ENCODE measurements at regions not wholly inside any gene's neighbourhood (a gene's known extent, or its start where the extent isn't known, plus 50 kb on each side); places are given as distances from the start of the nearest gene placed in this dataset.

GRCh38 chr2:176612036-176612435, 342.8 kb downstream of the MTX2 start:
- H3K36me3 ChIP-seq (ENCODE audit: control insufficient read depth, insufficient read depth, low read length), result no peaks in the 10 kb centered on the region
- 100% methylated on average over 1 of the region's 4 CpGs for whole genome bisulfite sequencing, 2 experiments (ENCODE audit: insufficient coverage in 2 of 2)
- no peak overlapping the region for H3K4me3 ChIP-seq (ENCODE audit: extremely low read depth, insufficient read depth, low read length, poor library complexity, severe bottlenecking)
- no peak overlapping the region for H3K27ac ChIP-seq (ENCODE audit: low read depth, low read length, severe bottlenecking)
- no peaks in the 10 kb centered on the region for H3K9me3 ChIP-seq (ENCODE audit: control insufficient read depth, low read length)
- H3K4me1 ChIP-seq (ENCODE audit: control insufficient read depth, insufficient read depth, low read length, poor library complexity, severe bottlenecking), result peaks cover 4% of the 10 kb centered on the region

DNA sequence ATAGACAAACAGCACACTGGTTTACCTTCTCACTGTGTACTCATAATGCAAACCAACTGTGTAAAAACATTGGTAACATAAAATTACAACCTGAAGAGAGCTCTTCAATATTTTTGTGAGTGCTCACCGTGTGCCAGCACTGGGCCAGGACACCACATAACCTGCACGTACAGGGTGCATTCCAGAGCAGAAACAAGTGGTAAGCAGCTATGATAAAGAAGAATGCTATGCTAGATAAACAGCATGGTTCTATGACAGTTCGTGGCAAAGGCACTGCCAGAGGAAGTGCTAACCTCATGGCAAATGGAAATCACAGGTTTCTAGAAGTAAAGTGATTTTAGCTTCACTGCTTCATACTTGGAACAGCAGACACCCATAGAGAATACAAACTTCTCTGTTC, 343.5 kb downstream of the MTX2 start:
- Histone ChIP-seq H3K27ac (ENCODE audit: low read depth, low read length, severe bottlenecking) (no peak overlapping the region), H3K4me1 (ENCODE audit: control insufficient read depth, insufficient read depth, low read length, poor library complexity, severe bottlenecking) (peaks cover 4% of the 10 kb centered on the region), H3K4me3 (ENCODE audit: extremely low read depth, insufficient read depth, low read length, poor library complexity, severe bottlenecking) (no peak overlapping the region), H3K36me3 (ENCODE audit: control insufficient read depth, insufficient read depth, low read length) (no peaks in the 10 kb centered on the region), H3K9me3 (ENCODE audit: control insufficient read depth, low read length) (no peaks in the 10 kb centered on the region)
- WGBS, 2 experiments (ENCODE audit: insufficient coverage in 2 of 2), result 73 to 76% methylated on average over 3 of the region's 3 CpGs

- 65 to 90% methylated on average over 1 to 2 of the region's 3 CpGs for WGBS, 2 experiments (ENCODE audit: insufficient coverage in 2 of 2)
- no peak overlapping the region for H3K4me3 ChIP-seq (ENCODE audit: extremely low read depth, insufficient read depth, low read length, poor library complexity, severe bottlenecking)
- no peaks in the 10 kb centered on the region for H3K9me3 ChIP-seq (ENCODE audit: control insufficient read depth, low read length)
- H3K27ac ChIP-seq (ENCODE audit: low read depth, low read length, severe bottlenecking), result no peak overlapping the region
- peaks cover 4% of the 10 kb centered on the region for H3K4me1 ChIP-seq (ENCODE audit: control insufficient read depth, insufficient read depth, low read length, poor library complexity, severe bottlenecking)
- no peaks in the 10 kb centered on the region for H3K36me3 ChIP-seq (ENCODE audit: control insufficient read depth, insufficient read depth, low read length)
Observed at GRCh38 chr2:176613323-176613987, 344.2 kb downstream of the MTX2 start.

GRCh38 chr2:176614049-176614448, 344.8 kb downstream of the MTX2 start:
- Histone ChIP-seq H3K27ac (ENCODE audit: low read depth, low read length, severe bottlenecking) (no peak overlapping the region), H3K4me1 (ENCODE audit: control insufficient read depth, insufficient read depth, low read length, poor library complexity, severe bottlenecking) (peaks cover 4% of the 10 kb centered on the region), H3K36me3 (ENCODE audit: control insufficient read depth, insufficient read depth, low read length) (no peaks in the 10 kb centered on the region), H3K4me3 (ENCODE audit: extremely low read depth, insufficient read depth, low read length, poor library complexity, severe bottlenecking) (no peak overlapping the region), H3K9me3 (ENCODE audit: control insufficient read depth, low read length) (no peaks in the 10 kb centered on the region)
- WGBS, 2 experiments (ENCODE audit: insufficient coverage in 2 of 2), result 60 to 100% methylated on average over 1 of the region's 2 CpGs

- no peaks in the 10 kb centered on the region for H3K9me3 ChIP-seq (ENCODE audit: control insufficient read depth, low read length)
- no peak overlapping the region for H3K27ac ChIP-seq (ENCODE audit: low read depth, low read length, severe bottlenecking)
- no peak overlapping the region for H3K4me3 ChIP-seq (ENCODE audit: extremely low read depth, insufficient read depth, low read length, poor library complexity, severe bottlenecking)
- H3K36me3 ChIP-seq (ENCODE audit: control insufficient read depth, insufficient read depth, low read length), result no peaks in the 10 kb centered on the region
- 82 to 100% methylated on average over 2 of the region's 2 CpGs for WGBS, 2 experiments (ENCODE audit: insufficient coverage in 2 of 2)
- peaks cover 4% of the 10 kb centered on the region for H3K4me1 ChIP-seq (ENCODE audit: control insufficient read depth, insufficient read depth, low read length, poor library complexity, severe bottlenecking)
Observed at GRCh38 chr2:176614930-176615329, 345.7 kb downstream of the MTX2 start.

GRCh38 chr2:176619504-176619903, 350.3 kb downstream of the MTX2 start:
- Histone ChIP-seq H3K27ac (ENCODE audit: low read depth, low read length, severe bottlenecking) (no peak overlapping the region), H3K4me1 (ENCODE audit: control insufficient read depth, insufficient read depth, low read length, poor library complexity, severe bottlenecking) (no peaks in the 10 kb centered on the region), H3K36me3 (ENCODE audit: control insufficient read depth, insufficient read depth, low read length) (no peaks in the 10 kb centered on the region), H3K9me3 (ENCODE audit: control insufficient read depth, low read length) (no peaks in the 10 kb centered on the region), H3K4me3 (ENCODE audit: extremely low read depth, insufficient read depth, low read length, poor library complexity, severe bottlenecking) (no peak overlapping the region)
- WGBS, 2 experiments (ENCODE audit: insufficient coverage in 2 of 2), result 79 to 89% methylated on average over 5 to 6 of the region's 6 CpGs

- no peak overlapping the region for H3K27ac ChIP-seq (ENCODE audit: low read depth, low read length, severe bottlenecking)
- no peaks in the 10 kb centered on the region for H3K4me1 ChIP-seq (ENCODE audit: control insufficient read depth, insufficient read depth, low read length, poor library complexity, severe bottlenecking)
- H3K4me3 ChIP-seq (ENCODE audit: extremely low read depth, insufficient read depth, low read length, poor library complexity, severe bottlenecking), result no peak overlapping the region
- 89 to 91% methylated on average over 7 of the region's 7 CpGs for WGBS, 2 experiments (ENCODE audit: insufficient coverage in 2 of 2)
- H3K9me3 ChIP-seq (ENCODE audit: control insufficient read depth, low read length), result no peaks in the 10 kb centered on the region
- no peaks in the 10 kb centered on the region for H3K36me3 ChIP-seq (ENCODE audit: control insufficient read depth, insufficient read depth, low read length)
Observed at GRCh38 chr2:176621350-176621749, 352.1 kb downstream of the MTX2 start.

GRCh38 chr2:176622792-176623191, 353.6 kb downstream of the MTX2 start:
- H3K9me3 ChIP-seq (ENCODE audit: control insufficient read depth, low read length), result no peaks in the 10 kb centered on the region
- H3K36me3 ChIP-seq (ENCODE audit: control insufficient read depth, insufficient read depth, low read length), result no peaks in the 10 kb centered on the region
- H3K4me1 ChIP-seq (ENCODE audit: control insufficient read depth, insufficient read depth, low read length, poor library complexity, severe bottlenecking), result no peaks in the 10 kb centered on the region
- whole genome bisulfite sequencing, 2 experiments (ENCODE audit: insufficient coverage in 2 of 2), result 90 to 100% methylated on average over 2 of the region's 4 CpGs
- no peak overlapping the region for H3K4me3 ChIP-seq (ENCODE audit: extremely low read depth, insufficient read depth, low read length, poor library complexity, severe bottlenecking)
- no peak overlapping the region for H3K27ac ChIP-seq (ENCODE audit: low read depth, low read length, severe bottlenecking)

- Histone ChIP-seq H3K36me3 (ENCODE audit: control insufficient read depth, insufficient read depth, low read length) (no peaks in the 10 kb centered on the region), H3K9me3 (ENCODE audit: control insufficient read depth, low read length) (no peaks in the 10 kb centered on the region), H3K4me1 (ENCODE audit: control insufficient read depth, insufficient read depth, low read length, poor library complexity, severe bottlenecking) (no peaks in the 10 kb centered on the region), H3K27ac (ENCODE audit: low read depth, low read length, severe bottlenecking) (no peak overlapping the region), H3K4me3 (ENCODE audit: extremely low read depth, insufficient read depth, low read length, poor library complexity, severe bottlenecking) (no peak overlapping the region)
- 78 to 79% methylated on average over 5 to 6 of the region's 8 CpGs for WGBS, 2 experiments (ENCODE audit: insufficient coverage in 2 of 2)
Observed at GRCh38 chr2:176626796-176627195, 357.6 kb downstream of the MTX2 start.

- no peak overlapping the region for H3K4me3 ChIP-seq (ENCODE audit: extremely low read depth, insufficient read depth, low read length, poor library complexity, severe bottlenecking)
- H3K9me3 ChIP-seq (ENCODE audit: control insufficient read depth, low read length), result no peaks in the 10 kb centered on the region
- no peaks in the 10 kb centered on the region for H3K4me1 ChIP-seq (ENCODE audit: control insufficient read depth, insufficient read depth, low read length, poor library complexity, severe bottlenecking)
- no peaks in the 10 kb centered on the region for H3K36me3 ChIP-seq (ENCODE audit: control insufficient read depth, insufficient read depth, low read length)
- H3K27ac ChIP-seq (ENCODE audit: low read depth, low read length, severe bottlenecking), result no peak overlapping the region
Observed at GRCh38 chr2:176628438-176628837, 359.2 kb downstream of the MTX2 start.

DNA sequence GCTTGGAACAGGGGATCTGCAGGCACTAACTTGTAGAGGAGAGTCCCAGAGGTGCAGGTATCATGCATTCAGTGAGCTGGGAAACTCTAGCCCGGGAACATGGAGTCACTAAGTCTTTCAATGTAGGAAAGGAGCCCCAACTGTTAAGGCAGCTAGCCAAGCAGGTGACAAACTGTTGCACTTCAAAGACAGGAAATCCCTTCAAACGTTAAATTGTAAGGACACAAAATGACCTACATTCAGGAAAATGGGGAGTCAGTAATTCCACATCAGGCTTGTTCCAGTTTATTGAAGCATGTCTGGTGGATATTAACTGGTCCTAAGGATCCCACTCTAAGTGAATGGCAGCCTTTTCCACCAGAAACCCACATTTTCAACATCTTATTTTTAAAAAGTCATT, 364.5 kb downstream of the MTX2 start:
- no peak overlapping the region for H3K4me3 ChIP-seq (ENCODE audit: extremely low read depth, insufficient read depth, low read length, poor library complexity, severe bottlenecking)
- H3K27ac ChIP-seq (ENCODE audit: low read depth, low read length, severe bottlenecking), result no peak overlapping the region
- no peaks in the 10 kb centered on the region for H3K9me3 ChIP-seq (ENCODE audit: control insufficient read depth, low read length)
- WGBS, 2 experiments (ENCODE audit: insufficient coverage in 2 of 2), result 40 to 65% methylated on average over 2 of the region's 2 CpGs
- no peaks in the 10 kb centered on the region for H3K36me3 ChIP-seq (ENCODE audit: control insufficient read depth, insufficient read depth, low read length)
- H3K4me1 ChIP-seq (ENCODE audit: control insufficient read depth, insufficient read depth, low read length, poor library complexity, severe bottlenecking), result no peaks in the 10 kb centered on the region
